ENCODE measurements at regions not wholly inside any gene's neighbourhood (a gene's known extent, or its start where the extent isn't known, plus 50 kb on each side); places are given as distances from the start of the nearest gene placed in this dataset.

- H3K36me3 ChIP-seq: no peaks in the 10 kb centered on the region
- no peak for TF ChIP-seq CTCF (IDR thresholded peaks at IDR 0.05)
- no peak for TF ChIP-seq POLR2AphosphoS5 (IDR thresholded peaks at IDR 0.05)
- no peak for TF ChIP-seq POLR2A (IDR thresholded peaks at IDR 0.05)
- no peak for TF ChIP-seq EP300 (IDR thresholded peaks at IDR 0.05; ENCODE audit: low read depth)
- H3K4me3 ChIP-seq: no peak overlapping the region
- no peak for DNase-seq
- H3K4me1 ChIP-seq: no peaks in the 10 kb centered on the region
- intact Hi-C loops (cut with DNase I; ENCODE audit: low total_unique reads): no loop called here
- H3K27me3 ChIP-seq: no peaks in the 10 kb centered on the region
- in situ Hi-C loops (cut with MboI; ENCODE audit: low pct_ligation_motif_present in 1 of 4, low pct_unique_long_range_greater_than_20kb in 1 of 4, low sequenced_read_pairs in 3 of 4): no loop called here
- no peaks in the 10 kb centered on the region for H3K9me3 ChIP-seq
- no peak overlapping the region for H3K27ac ChIP-seq
Measured at GRCh38 chr2:48069769-48070168, 163.5 kb upstream of the FBXO11 start.

- no peaks in the 10 kb centered on the region for H3K4me1 ChIP-seq
- in situ Hi-C loops (cut with MboI; ENCODE audit: low pct_ligation_motif_present in 1 of 4, low pct_unique_long_range_greater_than_20kb in 1 of 4, low sequenced_read_pairs in 3 of 4): no loop called here
- no peaks in the 10 kb centered on the region for H3K36me3 ChIP-seq
- no peak for DNase-seq
- no peaks in the 10 kb centered on the region for H3K27me3 ChIP-seq
- no peak for TF ChIP-seq EP300 (IDR thresholded peaks at IDR 0.05; ENCODE audit: low read depth)
- TF ChIP-seq POLR2AphosphoS5 (IDR thresholded peaks at IDR 0.05): no peak
- TF ChIP-seq POLR2A (IDR thresholded peaks at IDR 0.05): no peak
- TF ChIP-seq CTCF (IDR thresholded peaks at IDR 0.05): no peak
- intact Hi-C loops (cut with DNase I; ENCODE audit: low total_unique reads): no loop called here
- no peak overlapping the region for H3K4me3 ChIP-seq
- no peaks in the 10 kb centered on the region for H3K9me3 ChIP-seq
- H3K27ac ChIP-seq: no peak overlapping the region
- WGBS, 2 donors (ENCODE audit: low coverage in 1 of 2): 64 to 66% methylated on average over 3 of the region's 3 CpGs
Measured at GRCh38 chr2:48070415-48070814, 164.1 kb upstream of the FBXO11 start.

GRCh38 chr2:48072583-48072982 lies 166.3 kb upstream of the FBXO11 start:
- DNase-seq: no peak
- H3K4me3 ChIP-seq: no peak overlapping the region
- TF ChIP-seq CTCF (IDR thresholded peaks at IDR 0.05) (no peak), POLR2A (IDR thresholded peaks at IDR 0.05) (no peak), POLR2AphosphoS5 (IDR thresholded peaks at IDR 0.05) (no peak), EP300 (IDR thresholded peaks at IDR 0.05; ENCODE audit: low read depth) (no peak)
- 76 to 81% methylated on average over 5 of the region's 5 CpGs for WGBS, 2 donors (ENCODE audit: low coverage in 1 of 2)
- intact Hi-C loops (cut with DNase I; ENCODE audit: low total_unique reads): no loop called here
- no peak overlapping the region for H3K27ac ChIP-seq
- H3K9me3 ChIP-seq: no peaks in the 10 kb centered on the region
- in situ Hi-C loops (cut with MboI; ENCODE audit: low pct_ligation_motif_present in 1 of 4, low pct_unique_long_range_greater_than_20kb in 1 of 4, low sequenced_read_pairs in 3 of 4): no loop called here
- no peaks in the 10 kb centered on the region for H3K36me3 ChIP-seq
- H3K4me1 ChIP-seq: no peaks in the 10 kb centered on the region
- H3K27me3 ChIP-seq: no peaks in the 10 kb centered on the region

- no peak for DNase-seq
- H3K27ac ChIP-seq: no peak overlapping the region
- no peak for TF ChIP-seq POLR2AphosphoS5 (IDR thresholded peaks at IDR 0.05)
- TF ChIP-seq EP300 (IDR thresholded peaks at IDR 0.05; ENCODE audit: low read depth): no peak
- TF ChIP-seq CTCF (IDR thresholded peaks at IDR 0.05): no peak
- TF ChIP-seq POLR2A (IDR thresholded peaks at IDR 0.05): no peak
- in situ Hi-C loops (cut with MboI; ENCODE audit: low pct_ligation_motif_present in 1 of 4, low pct_unique_long_range_greater_than_20kb in 1 of 4, low sequenced_read_pairs in 3 of 4): loop anchor here in 1 of 4 donors (25.0 kb wide), 1 partner anchor 213 kb away; no protein-coding TSS in a partner anchor
- whole genome bisulfite sequencing, 2 donors (ENCODE audit: low coverage in 1 of 2): 79 to 86% methylated on average over 2 of the region's 2 CpGs
- intact Hi-C loops (cut with DNase I; ENCODE audit: low total_unique reads): no loop called here
- H3K4me1 ChIP-seq: no peaks in the 10 kb centered on the region
- no peaks in the 10 kb centered on the region for H3K9me3 ChIP-seq
- H3K4me3 ChIP-seq: no peak overlapping the region
- no peaks in the 10 kb centered on the region for H3K27me3 ChIP-seq
- H3K36me3 ChIP-seq: no peaks in the 10 kb centered on the region
Measured at GRCh38 chr2:48075631-48076030, 169.3 kb upstream of the FBXO11 start.
